GM03348 (cell line): ENCODE measurements at regions not wholly inside any gene's neighbourhood (a gene's known extent, or its start where the extent isn't known, plus 50 kb on each side); places are given as distances from the start of the nearest gene placed in this dataset.
"Not testable (repeated sequence)": the region's sequence is repeated elsewhere in the genome, so short reads cannot be mapped to it uniquely, and the experiment has no call there.

Experiments used
- DNase-seq: peaks from one replicate; pipeline ENCODE4 v3.0.0; 2012; ENCODE audit warnings: low spot score

DNA sequence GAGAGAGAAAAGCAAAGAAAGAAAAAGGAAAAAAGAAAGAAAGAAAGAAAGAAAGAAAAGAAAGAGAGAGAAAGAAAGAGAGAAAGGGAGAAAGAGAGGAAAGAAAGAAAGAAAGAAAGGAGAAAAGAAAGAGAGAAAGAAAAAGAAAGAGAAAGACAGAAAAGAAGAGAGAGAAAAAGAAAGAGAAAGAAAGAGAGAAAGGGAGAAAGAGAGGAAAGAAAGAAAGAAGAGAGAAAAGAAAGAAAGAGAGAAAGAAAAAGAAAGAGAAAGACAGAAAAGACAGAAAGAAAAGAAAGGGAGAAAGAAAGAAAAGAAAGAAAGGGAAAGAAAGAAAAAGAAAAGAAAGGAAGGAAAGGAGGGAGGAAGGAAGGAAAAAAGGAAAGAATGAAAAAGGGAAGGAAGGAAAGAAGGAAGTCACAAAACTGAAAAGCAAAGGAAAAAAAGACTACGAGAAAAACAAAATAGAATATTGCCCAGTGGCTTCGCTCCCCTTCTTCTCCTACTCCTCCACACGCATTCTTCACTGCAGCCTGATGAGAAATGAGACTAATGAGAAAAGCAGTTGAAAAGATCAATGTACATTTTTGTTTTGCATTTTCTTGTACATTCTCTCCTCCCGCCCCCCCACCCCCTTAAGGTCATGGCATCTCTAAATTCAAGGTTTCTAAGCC is 170.0 kb downstream of the SOD2 start:
- no peak for DNase-seq

DNA sequence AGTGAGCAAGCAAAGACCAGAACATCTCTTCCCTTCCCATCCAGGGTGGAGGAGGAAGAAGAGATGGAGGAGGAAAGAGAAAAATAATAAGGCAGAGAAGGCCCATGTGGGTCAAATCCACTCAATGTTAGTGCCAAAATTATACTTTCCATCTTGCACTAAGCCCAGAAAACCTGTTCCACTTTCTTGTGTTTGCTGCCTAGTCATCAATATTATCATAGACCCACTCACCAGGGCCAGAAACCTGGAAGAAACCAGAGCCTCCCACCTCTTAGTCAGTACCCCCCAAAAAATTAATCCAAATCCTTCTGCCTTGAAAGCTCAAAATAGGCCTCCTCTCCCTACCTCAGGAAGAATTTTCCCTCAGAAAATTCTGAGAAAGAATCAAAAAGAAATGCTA is 171.1 kb downstream of the SOD2 start:
- DNase-seq, result no peak

DNA sequence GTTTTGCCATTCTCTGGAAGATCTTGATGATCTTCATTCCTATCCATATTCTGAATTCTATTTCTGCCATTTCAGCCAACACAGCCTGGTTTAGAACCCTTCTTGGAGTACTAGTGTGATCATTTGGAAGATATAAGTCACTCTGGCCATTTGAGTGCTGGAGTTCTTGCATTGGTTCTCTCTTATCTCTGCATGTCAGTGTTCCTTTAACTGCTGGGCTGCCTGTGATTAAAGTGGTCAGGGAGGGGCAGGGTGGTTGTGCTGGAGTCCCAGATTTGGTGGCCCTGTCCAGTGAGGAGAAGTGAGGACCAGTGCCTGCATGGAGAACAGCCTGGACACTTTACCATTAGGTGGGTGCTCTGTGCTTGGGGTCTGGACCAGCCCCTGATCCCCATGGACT is 173.0 kb downstream of the SOD2 start:
- no peak for DNase-seq

DNA sequence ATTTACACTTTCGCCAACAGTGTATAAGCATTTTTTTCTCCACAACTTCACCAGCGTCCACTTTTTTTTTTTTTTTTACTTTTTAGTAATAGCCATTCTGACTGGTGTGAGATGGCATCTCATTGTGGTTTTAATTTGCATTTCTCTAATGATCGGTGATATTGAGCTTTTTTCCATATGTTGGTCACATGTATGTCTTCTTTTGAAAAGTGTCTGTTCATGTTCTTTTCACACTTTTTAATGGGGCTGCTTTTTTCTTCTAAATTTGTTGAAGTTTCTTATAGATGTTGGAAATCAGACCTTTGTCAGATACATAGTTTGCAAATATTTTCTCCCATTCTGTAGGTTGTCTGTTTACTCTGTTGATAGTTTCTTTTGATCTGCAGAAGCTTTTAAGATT is 177.2 kb downstream of the SOD2 start:
- DNase-seq, result not testable (repeated sequence)

DNA sequence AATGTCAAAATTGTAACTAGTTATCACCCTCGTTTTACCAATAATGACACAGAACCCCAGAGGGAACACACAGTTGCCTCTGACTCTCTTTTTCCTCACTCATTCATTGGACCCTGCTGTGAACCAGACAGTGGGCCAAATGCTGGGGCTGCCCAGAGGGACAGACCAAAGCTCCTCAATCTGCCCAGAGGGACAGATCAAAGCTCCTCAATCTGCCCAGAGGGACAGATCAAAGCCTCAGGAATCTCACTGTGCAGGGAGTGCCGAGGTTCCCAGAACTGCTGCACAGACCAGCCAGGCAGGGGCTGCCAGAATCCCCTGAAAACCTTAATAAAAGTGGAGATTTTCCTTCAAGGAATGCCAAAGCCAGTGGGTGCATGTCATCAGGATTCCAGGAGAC is 179.1 kb downstream of the SOD2 start:
- no peak for DNase-seq

DNA sequence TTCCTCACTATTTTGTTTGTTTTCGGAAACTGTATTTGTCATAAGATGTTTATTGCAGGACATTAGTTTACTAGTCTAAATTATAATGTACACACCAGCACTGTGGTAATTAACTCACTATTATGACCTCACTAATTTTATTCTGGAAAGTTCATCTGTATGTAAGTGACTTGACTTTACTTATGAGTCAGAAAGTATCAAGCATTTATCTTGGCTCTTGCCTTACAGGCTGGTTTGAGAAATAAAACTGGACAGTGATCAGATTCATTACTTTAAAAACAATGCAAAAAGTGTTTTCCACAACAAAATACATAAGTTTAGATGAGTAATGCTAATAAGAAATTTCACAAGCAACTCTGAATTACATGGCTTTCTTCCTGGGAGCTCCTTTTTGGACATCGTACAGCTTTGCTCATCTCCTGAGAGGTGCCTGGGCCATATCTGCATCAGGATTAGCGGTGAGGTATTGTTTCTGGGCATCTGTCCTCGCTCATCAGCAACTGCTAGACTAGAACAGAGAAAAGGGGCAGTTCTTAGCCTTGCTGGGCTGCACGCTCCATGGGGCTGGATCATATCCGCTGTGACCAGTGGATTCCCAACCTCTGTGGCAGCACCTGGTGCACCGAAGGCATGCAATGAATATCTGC is 179.8 kb downstream of the SOD2 start:
- no peak for DNase-seq

DNA sequence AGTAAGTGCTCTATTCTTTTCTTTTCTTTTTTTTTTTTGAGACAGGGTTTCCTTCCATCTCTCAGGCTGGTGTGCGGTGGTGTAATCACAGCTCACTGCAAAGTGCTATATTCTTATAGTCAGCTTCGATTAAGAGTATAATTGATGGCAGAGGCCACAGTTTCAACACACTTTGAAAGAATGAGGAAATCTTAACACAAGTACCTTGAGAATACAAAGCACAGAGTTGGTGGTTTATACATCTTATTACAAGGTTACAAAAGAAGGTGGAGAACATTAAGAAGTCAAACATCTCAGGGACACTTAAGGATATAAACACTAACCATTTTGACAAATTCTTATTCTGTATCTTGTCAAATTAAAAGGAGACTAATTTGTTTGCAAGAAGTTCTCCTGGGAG is 180.5 kb downstream of the SOD2 start:
- no peak for DNase-seq

DNA sequence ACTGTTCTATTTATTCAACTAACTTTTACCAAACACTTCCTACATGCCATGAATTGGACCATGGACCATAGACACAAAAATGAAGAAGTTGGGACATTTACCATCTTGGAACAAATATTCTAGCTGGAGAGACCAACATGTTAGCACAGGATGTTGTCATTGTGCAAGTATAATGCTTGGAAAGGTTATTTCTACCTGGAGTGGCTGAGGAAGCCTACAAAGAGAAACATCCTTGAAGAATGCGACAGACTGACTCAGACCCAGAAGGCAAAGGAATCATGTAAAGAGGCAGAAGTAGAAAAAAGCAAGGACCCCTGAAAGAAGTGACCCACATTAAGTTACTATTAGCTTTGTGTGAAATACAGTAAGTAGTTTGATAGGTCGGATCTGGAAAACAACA is 180.9 kb downstream of the SOD2 start:
- no peak for DNase-seq

DNA sequence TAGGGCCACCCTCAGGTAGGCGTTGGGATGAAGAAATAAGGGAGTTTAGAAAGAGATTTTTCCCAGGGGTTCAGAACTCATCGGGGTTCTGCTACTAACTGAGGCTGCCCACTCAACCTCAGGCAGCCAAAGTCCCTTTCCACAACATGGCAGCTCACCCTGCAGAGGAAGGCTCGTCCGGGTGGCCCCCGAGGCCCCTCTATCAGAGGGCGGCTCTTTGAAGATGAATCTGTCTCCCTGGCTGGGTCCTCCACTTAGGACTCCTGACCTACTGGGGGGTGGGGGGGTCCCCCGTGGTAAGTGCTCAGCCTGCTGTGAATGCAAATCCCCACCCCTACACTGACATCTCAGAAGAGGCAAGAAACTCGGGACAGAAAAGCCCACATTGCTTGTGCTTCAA is 182.9 kb downstream of the SOD2 start:
- no peak for DNase-seq

DNA sequence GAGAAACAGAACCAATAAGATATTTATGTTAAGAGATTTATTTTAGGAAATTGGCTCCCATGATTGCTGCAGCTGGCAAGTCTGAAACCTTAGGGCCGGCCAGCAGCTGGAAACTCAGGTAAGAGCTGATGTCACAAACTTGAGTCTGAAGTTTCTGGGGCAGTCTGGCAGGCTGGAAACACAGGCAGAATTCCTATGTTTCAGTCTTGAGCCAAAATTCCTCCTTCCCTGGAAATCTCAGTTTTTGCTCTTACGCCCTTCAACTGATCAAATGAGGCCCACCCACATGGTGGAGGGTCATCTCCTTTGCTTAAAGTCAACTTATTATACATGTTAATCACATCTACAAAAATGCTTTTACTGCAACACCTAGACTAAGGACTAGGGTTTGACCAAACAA is 184.1 kb downstream of the SOD2 start:
- no peak for DNase-seq

DNA sequence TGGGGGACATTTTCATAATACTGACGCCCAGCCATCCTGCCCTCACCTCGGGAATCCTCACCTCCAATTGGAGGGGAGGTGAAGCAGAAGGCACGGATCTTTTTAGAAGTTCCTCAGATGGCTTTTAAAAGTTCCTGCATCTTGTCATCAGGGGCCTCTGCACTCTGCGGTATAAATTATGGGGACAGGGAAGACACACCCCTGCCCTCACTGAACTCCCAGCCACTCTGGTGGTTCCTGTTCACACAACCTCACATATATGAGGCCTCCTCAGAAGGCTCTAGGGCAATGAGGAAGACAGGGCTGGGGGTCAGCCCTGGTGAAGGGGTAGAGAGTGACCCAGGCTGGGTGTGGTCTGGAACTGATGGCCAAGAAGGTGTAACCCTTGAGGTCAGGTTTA is 187.0 kb downstream of the SOD2 start:
- no peak for DNase-seq

DNA sequence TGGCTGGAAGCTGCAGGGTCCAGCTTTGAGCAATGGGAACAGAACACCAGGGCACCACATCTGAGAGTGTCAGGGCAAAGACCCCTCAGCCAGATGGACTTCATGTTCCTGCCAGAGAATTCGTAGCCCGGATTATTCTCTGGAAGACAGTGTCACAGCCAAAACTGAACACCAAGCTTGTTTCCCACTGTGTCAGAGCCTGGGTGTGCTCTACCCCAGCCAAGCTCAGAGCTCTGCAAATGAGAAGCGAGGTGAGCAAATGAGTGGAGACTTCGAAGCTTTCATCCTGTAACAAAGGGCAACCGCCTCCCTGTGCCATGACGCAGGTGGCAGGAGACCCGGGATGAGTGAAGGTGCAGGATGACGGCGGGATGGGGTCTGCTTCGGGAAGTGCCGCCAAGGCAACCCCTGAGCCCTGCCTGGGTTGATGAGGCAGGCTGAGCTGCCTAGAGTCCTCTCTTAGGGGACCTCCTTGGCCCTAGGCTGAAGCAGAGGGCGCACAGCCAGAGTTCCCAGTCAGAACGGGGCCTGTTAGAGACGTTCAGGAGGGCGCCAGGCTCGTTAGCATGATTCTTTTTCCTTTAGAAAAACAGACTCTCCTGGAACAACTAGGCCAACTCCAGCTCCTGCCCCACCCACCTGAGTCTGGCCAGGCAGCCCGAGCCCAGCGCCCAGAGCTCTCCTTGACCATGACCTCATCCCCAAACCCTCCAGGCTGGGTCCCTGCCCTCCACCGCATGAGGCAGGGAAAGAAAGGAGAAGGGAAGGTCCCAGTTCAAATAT is 187.7 kb downstream of the SOD2 start:
- DNase-seq, result no peak

DNA sequence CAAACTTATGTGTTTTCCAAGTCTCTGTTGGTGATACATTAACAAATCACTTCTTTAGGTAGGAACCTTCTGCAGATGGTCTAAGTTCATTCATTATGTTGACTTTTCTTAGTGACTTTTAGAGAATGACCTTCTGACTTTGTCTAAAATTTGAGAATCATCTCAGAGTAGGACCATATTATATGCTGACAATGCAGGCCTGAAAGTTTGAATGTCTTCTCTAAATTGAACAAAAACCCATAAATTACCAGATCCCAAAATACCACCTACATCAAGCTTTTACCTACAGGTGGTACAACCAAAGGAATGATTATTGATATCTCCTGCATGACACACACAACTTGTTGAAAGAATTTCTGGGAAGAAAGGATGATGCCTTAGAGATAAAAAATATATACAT is 191.5 kb downstream of the SOD2 start:
- no peak for DNase-seq

DNA sequence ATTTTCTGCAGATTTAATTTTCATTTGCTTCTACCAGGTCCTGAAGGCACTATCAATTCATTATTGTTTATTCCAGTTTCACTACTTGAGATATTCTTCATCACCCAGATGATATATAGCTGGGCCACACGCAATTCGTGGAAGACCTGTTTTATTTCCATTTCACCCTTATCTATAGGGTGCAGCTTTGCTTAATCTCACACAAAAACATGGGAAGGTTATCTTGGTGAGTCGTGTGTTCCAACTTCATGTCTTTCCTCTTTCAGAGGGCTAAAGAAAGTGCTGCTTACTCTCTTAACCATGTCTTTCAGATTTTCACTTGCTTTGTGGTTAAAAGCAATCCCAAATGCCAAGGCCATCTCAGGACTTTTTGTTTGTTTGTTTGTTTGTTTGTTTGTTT is 194.0 kb downstream of the SOD2 start:
- DNase-seq, result no peak

DNA sequence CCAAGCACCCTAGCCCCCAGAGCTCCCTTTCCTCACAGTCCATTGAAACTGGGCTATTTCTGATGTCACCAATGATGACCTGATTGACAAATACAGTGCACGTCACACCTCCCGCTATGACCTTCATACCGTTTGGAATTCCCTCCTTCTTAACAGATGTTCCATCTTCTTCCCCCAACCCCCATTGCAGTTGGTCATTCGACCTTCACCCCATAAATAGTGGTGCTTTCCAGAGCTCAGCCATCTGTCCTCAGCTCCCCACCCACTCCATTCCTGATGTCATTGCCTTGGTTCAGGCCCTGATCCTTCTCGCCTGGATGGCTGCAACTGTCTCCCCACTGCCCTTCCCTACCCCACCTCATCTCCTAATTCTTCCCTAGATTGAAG is 198.5 kb downstream of the SOD2 start:
- DNase-seq, result no peak

DNA sequence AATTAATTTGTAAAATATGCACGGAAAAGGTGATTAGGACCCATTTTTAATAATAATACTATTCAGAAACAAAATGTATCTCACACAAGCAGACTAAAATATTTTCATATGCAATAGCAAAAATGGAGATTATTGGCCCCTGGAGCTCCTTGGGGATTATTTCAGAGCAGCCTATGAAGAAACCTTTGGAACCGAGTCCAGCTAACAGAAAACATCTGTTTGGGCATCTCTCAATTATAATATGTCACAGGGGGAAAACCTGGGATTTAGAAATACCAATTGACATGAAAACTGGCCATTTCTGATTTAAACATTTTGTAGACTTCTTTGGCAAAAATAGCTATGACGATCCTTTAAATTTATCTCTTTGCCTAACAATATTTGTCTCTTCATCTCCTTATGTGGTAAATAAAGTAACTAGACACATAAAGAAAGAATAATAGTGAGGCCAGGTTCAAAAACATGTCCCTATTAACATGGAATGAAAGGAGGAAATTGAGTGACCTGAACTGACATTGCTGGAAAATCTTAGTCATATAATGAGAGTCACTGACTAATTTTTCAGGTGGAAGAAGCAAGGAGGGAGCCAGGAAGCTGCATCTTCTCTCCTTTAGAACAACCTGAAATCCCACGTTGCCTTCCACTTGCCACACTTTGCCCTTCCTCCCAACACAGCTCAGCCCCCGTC is 199.0 kb downstream of the SOD2 start:
- DNase-seq, result no peak

DNA sequence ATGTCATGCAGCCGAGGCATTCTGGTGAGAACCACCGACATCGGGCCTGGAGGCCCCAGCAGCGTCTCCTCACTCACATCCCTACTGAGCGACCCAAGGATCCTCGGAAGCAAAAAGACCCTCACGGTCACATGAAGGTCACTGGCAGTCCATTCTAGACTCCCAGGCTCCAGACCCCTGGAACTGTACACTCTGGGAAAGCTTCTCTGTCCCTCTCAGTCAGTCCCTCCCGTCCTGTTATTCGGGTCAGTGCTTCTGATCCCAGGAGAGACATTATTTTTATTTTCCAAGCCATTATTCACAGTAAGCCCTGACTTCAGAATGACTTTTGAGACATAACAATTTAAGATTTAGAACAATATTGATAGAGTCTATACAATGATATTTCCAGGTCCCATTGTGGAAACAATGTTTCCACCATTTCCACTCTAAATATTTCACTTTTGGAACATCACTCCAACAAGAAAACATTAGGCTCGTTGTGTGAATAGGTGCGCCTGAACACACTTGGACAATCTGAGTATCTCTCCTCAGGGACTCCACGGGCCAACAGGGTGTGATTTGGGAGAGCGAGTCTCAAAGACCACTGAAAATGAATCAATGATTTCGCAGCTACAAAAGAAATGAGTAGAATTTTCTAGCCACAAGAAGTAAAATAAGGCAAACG is 199.7 kb downstream of the SOD2 start:
- DNase-seq, result no peak

DNA sequence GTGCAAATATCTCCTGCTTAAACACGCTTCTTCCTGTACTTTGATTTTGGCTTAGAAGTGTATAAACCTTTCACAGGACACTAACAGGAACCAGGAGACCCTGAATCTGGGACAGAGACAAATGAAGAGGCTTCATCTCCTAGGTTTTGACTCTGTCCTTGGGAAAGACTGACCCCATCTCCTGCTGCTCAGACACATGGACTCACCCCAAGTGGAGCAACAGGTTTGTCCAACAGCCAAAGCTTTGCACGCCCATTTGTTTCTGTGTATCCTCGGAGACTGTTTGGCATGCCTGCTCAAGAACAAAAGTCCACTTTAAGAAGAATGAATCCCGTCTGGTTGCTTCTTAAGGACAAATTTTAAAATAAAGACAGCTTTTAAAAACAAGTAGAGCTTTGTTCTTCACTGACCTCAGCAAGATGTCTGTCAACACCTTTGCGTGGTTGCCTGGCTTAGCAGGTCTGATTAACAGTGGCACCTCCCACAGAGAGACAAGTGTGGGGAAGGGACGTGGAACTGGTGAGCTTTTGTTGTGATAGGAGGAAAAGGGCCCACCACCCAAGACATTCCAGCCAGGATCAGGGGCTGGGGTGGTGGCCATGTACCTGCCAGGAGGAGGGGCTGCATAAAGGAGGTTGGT is 202.6 kb downstream of the SOD2 start:
- DNase-seq, result no peak

DNA sequence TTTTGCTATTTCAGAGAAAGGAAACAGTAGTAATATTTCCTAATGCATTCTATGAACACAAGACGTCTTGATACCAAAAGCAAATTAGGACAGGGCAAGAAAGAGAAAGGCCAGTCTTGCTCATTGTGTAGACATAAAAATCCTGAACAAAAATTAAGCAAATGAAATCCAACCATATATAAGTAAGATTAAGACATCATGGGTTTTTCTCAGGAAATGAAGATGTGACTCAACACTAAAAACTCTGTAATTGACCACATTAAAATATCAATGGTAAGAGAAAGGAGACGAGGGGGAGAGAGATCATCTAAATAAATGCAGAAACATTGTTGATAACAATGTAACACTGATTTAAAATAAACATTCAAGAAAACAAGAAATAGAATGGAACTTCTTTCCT is 205.4 kb downstream of the SOD2 start:
- no peak for DNase-seq

DNA sequence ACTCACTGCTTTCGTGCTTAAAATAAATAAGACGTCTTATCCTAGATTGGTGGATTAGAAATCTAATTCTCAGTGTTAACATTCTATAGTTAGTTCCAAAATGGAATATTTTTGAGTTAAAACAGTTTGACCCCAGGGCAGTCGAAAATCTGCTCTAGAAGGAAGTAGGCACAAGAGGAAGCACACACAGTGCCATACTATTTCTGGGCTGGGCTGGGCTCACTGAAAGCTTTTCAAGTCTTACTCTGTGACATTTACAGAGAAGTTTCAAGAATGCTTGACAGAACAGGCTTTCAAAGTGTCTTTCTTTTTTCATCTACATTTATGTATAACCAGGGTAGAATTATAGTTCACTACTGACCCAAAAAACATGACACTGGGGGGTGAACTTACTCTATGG is 209.8 kb downstream of the SOD2 start:
- no peak for DNase-seq

DNA sequence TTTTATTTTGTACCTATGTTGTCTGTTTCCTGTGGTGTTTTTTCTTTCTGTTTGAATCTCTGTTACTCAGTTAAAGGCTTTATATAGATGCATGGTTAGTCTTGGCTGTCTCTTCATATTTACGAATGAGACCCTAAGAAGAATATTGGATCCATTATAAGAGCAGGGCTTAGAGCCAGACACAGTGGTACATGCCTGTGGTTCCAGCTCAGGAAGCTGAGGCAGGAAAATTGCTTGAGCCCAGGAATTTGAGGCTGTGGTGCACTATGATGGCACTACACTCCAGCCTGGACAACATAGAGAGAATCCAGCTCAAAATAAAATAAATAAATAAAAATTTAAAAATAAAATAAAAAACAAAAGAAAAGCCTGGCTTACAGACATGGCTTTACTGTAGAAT is 211.1 kb downstream of the SOD2 start:
- DNase-seq, result no peak

DNA sequence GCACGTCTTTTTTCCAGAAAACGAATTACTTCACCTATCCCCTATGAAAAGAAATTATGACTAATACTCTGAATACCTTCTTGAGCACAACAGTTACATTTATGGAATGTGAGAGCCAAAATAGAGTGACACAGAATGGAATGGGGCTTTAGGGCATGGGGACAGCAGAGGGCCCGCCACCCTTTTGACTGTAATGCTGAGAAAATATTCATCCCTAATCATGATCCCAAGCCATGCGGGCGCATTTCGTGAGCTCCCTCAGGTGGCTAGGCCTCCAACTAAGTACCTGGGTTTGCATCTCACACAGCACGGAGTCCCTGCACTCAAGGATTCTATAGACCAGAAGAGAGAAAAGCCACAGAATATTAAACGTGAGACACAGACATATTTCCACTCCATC is 212.6 kb downstream of the SOD2 start:
- no peak for DNase-seq
